Osteoblast (primary cell): ENCODE measurements at regions not wholly inside any gene's neighbourhood (a gene's known extent, or its start where the extent isn't known, plus 50 kb on each side); places are given as distances from the start of the nearest gene placed in this dataset.

Source experiments
- DNase-seq: peaks from one replicate; pipeline ENCODE4 v3.0.0; 2011; ENCODE audit warnings: low spot score, mixed read lengths; ENCODE audit not compliant: insufficient read length; ENCODE audit errors: missing footprints
- H2AFZ ChIP-seq: 2 replicates; pipeline ENCODE4 v1.6.0; 2011; ENCODE audit warnings: mild to moderate bottlenecking, low read length
- H3K27ac ChIP-seq: 2 replicates; pipeline ENCODE4 v1.5.1; 2011; ENCODE audit warnings: mild to moderate bottlenecking, low read depth, low read length, moderate library complexity
- H3K27me3 ChIP-seq: 2 replicates; pipeline ENCODE4 v1.6.0; 2012; ENCODE audit warnings: mild to moderate bottlenecking, control low read depth, inconsistent platforms, low read length, moderate library complexity; ENCODE audit not compliant: insufficient read depth
- H3K36me3 ChIP-seq: 2 replicates; pipeline ENCODE4 v1.5.1; 2011; ENCODE audit warnings: mild to moderate bottlenecking, low read length, control low read depth, moderate library complexity; ENCODE audit not compliant: insufficient read depth
- H3K4me1 ChIP-seq: 2 replicates; pipeline ENCODE4 v1.5.1; 2011; ENCODE audit warnings: mild to moderate bottlenecking, low read length, control low read depth, moderate library complexity; ENCODE audit not compliant: insufficient read depth
- H3K4me2 ChIP-seq: 2 replicates; pipeline ENCODE4 v1.6.0; 2011; ENCODE audit warnings: mild to moderate bottlenecking, low read length; ENCODE audit not compliant: insufficient read depth
- H3K4me3 ChIP-seq: fragments of 200-600 bp; sonication (generic); 3 replicates; pipeline ENCODE4 v1.5.1; 2012; ENCODE audit warnings: mild to moderate bottlenecking, low read length, inconsistent platforms; ENCODE audit not compliant: insufficient read depth
- H3K79me2 ChIP-seq: 2 replicates; pipeline ENCODE4 v1.6.0; 2012; ENCODE audit warnings: mild to moderate bottlenecking, low read length, control low read depth, inconsistent platforms; ENCODE audit not compliant: insufficient read depth
- H3K9me3 ChIP-seq: 2 replicates; pipeline ENCODE4 v1.5.1; 2011; ENCODE audit warnings: low read depth, low read length, control low read depth
- H4K20me1 ChIP-seq: 2 replicates; pipeline ENCODE4 v1.6.0; 2012; ENCODE audit warnings: mild to moderate bottlenecking, low read length, control low read depth; ENCODE audit not compliant: insufficient read depth
- CTCF ChIP-seq: IDR thresholded peaks from 2 replicates; pipeline ENCODE4 v1.5.1; 2011; ENCODE audit warnings: mild to moderate bottlenecking, low read depth, low read length, moderate library complexity; ENCODE audit errors: extremely low read depth

DNA sequence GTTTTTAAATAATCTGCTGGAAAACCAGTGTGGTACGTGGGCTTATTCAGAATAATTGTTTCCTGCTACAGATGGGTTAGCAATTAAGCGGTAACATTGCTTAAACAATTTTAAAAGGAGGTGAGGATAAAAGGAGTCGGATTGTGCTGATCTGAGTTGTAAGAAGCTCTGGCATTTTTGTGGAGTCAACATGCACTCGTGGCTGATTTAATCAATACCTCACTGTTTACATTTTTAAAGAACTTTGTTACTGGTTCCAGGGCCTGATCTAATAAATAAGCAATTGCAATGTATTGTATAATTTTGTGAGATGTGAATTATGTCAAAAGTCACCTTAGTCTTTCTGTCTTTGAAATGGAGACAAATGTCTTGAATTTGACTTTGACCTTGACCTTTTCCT, 474.0 kb downstream of the SETD4 start:
- Histone ChIP-seq H3K4me1 (no peaks in the 10 kb centered on the region), H3K27ac (no peak overlapping the region), H4K20me1 (no peaks in the 10 kb centered on the region), H3K79me2 (no peaks in the 10 kb centered on the region), H3K36me3 (no peaks in the 10 kb centered on the region), H3K4me2 (no peak overlapping the region), H3K4me3 (no peak overlapping the region), H3K27me3 (no peaks in the 10 kb centered on the region), H3K9me3 (no peaks in the 10 kb centered on the region), H2AFZ (no peak overlapping the region)
- TF ChIP-seq CTCF, result no peak
- DNase-seq, result no peak

GRCh38 chr21:35585878-35586277, 474.4 kb downstream of the SETD4 start:
- no peak for DNase-seq
- no peak overlapping the region for H3K4me3 ChIP-seq
- H3K79me2 ChIP-seq, result no peaks in the 10 kb centered on the region
- H3K27me3 ChIP-seq, result no peaks in the 10 kb centered on the region
- no peak overlapping the region for H3K27ac ChIP-seq
- no peak overlapping the region for H3K4me2 ChIP-seq
- no peak overlapping the region for H2AFZ ChIP-seq
- no peak for TF ChIP-seq CTCF
- no peaks in the 10 kb centered on the region for H3K36me3 ChIP-seq
- no peaks in the 10 kb centered on the region for H3K9me3 ChIP-seq
- H4K20me1 ChIP-seq, result no peaks in the 10 kb centered on the region
- no peaks in the 10 kb centered on the region for H3K4me1 ChIP-seq

DNA sequence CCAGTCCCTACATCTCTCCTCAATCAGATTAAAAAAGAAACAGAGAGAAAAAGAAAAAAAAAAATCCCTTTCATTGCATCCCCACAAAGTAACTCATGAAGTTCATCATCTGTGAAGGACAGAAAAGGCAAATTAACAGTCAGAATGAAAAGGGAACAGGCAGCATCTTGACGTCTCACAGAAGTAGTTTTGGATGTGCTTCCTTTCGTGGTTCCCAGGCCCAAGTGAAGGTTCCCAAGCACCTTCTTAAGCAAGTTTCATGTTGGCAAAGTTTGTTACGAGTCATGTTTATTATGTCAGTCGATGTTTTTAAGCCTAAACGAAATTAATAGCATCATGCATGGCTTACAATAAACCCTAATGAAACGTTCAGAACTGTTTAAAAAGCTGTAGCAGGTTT, 475.2 kb downstream of the SETD4 start:
- no peaks in the 10 kb centered on the region for H3K4me1 ChIP-seq
- no peak overlapping the region for H3K4me2 ChIP-seq
- no peaks in the 10 kb centered on the region for H3K36me3 ChIP-seq
- no peaks in the 10 kb centered on the region for H3K79me2 ChIP-seq
- no peak for DNase-seq
- H3K4me3 ChIP-seq, result no peak overlapping the region
- TF ChIP-seq CTCF, result no peak
- no peaks in the 10 kb centered on the region for H3K27me3 ChIP-seq
- H2AFZ ChIP-seq, result no peak overlapping the region
- H3K9me3 ChIP-seq, result no peaks in the 10 kb centered on the region
- no peak overlapping the region for H3K27ac ChIP-seq
- no peaks in the 10 kb centered on the region for H4K20me1 ChIP-seq

- Histone ChIP-seq H3K27me3 (no peaks in the 10 kb centered on the region), H2AFZ (no peak overlapping the region), H3K36me3 (no peaks in the 10 kb centered on the region), H3K4me2 (no peak overlapping the region), H4K20me1 (no peaks in the 10 kb centered on the region), H3K9me3 (no peaks in the 10 kb centered on the region), H3K4me3 (no peak overlapping the region), H3K4me1 (peaks cover 13% of the 10 kb centered on the region), H3K79me2 (no peaks in the 10 kb centered on the region), H3K27ac (no peak overlapping the region)
- TF ChIP-seq CTCF, result no peak
- no peak for DNase-seq
Observed at GRCh38 chr21:35583566-35584216, 476.6 kb downstream of the SETD4 start.
